ENCODE measurements at regions not wholly inside any gene's neighbourhood (a gene's known extent, or its start where the extent isn't known, plus 50 kb on each side); places are given as distances from the start of the nearest gene placed in this dataset.

- DNase-seq, result no peak
- peaks cover 6% of the 10 kb centered on the region for H3K9me3 Mint-ChIP-seq
- no peak overlapping the region for H3K4me3 Mint-ChIP-seq
- peaks cover 3% of the 10 kb centered on the region for H3K36me3 Mint-ChIP-seq (ENCODE audit: low read depth)
- no peaks in the 10 kb centered on the region for H3K27me3 Mint-ChIP-seq
- H3K4me1 Mint-ChIP-seq (ENCODE audit: low read depth), result no peaks in the 10 kb centered on the region
- H3K27ac Mint-ChIP-seq, result no peak overlapping the region
Measured at GRCh38 chr4:81522711-81523110, 51.0 kb upstream of the RASGEF1B start.

- Mint-ChIP-seq H3K4me3 (no peak overlapping the region), H3K9me3 (peaks cover 4% of the 10 kb centered on the region), H3K27me3 (no peaks in the 10 kb centered on the region), H3K27ac (no peak overlapping the region), H3K4me1 (ENCODE audit: low read depth) (no peaks in the 10 kb centered on the region), H3K36me3 (ENCODE audit: low read depth) (no peaks in the 10 kb centered on the region)
- DNase-seq, result no peak
Measured at GRCh38 chr4:81521708-81522107, 50.0 kb upstream of the RASGEF1B start.
